ENCODE measurements at regions not wholly inside any gene's neighbourhood (a gene's known extent, or its start where the extent isn't known, plus 50 kb on each side); places are given as distances from the start of the nearest gene placed in this dataset.

- WGBS, 2 experiments (ENCODE audit: extremely low coverage in 1 of 2, insufficient coverage in 1 of 2, insufficient read length in 1 of 2, insufficient replicate concordance in 2 of 2, low coverage in 1 of 2, low lambda C conversion rate in 2 of 2, missing lambda C conversion rate in 1 of 2) = 86% methylated on average over 3 of the region's 3 CpGs; no CpG with 5 or more reads in 1 of the 2 experiments
- Histone ChIP-seq H2AFZ (ENCODE audit: low read length) (no peak overlapping the region), H3K4ac (replicated peaks; ENCODE audit: insufficient read length, low read depth, low read length) (no peak overlapping the region), H2BK15ac (ENCODE audit: low read length) (no peak overlapping the region), H2AK5ac (ENCODE audit: low read depth, low read length) (no peak overlapping the region), H4K5ac (ENCODE audit: insufficient read length, low read depth, low read length) (no peak overlapping the region), H3K23ac (ENCODE audit: insufficient read length) (no peak overlapping the region), H2BK120ac (replicated peaks; ENCODE audit: low read depth, low read length) (no peak overlapping the region), H2BK5ac (ENCODE audit: low read depth, low read length) (no peak overlapping the region), H3K56ac (replicated peaks; ENCODE audit: insufficient read length, low read depth, low read length) (no peak overlapping the region), H4K8ac (ENCODE audit: extremely low read depth, insufficient read depth, low read length) (no peak overlapping the region), H2BK12ac (ENCODE audit: low read depth, low read length) (no peak overlapping the region), H3K23me2 (ENCODE audit: low read depth, low read length) (no peaks in the 10 kb centered on the region; the same call in 1 of the 2 replicates), H3K14ac (ENCODE audit: insufficient read length) (no peak overlapping the region), H3K27me3 (replicated peaks in 1 of 4; ENCODE audit: control insufficient read depth in 3 of 4, extremely low read depth in 1 of 4, insufficient read depth in 3 of 4, low read length in 3 of 4) (no peaks in the 10 kb centered on the region), H2BK20ac (ENCODE audit: low read length) (no peak overlapping the region), H4K20me1 (replicated peaks in 1 of 2; ENCODE audit: control insufficient read depth in 1 of 2, insufficient read depth in 2 of 2, low read length in 2 of 2) (no peaks in the 10 kb centered on the region), H3K27ac (ENCODE audit: low read depth, low read length) (no peak overlapping the region), H3K4me2 (ENCODE audit: insufficient read depth in 1 of 2, low read depth in 2 of 2, low read length in 2 of 2) (no peak overlapping the region), H3K36me3 (ENCODE audit: control insufficient read depth in 2 of 4, insufficient read depth in 4 of 4, low read length in 3 of 4) (no peaks in the 10 kb centered on the region), H3K9me3 (ENCODE audit: insufficient read depth in 2 of 2, low read depth in 1 of 2, low read length in 1 of 2) (no peaks in the 10 kb centered on the region), H3K4me3 (ENCODE audit: extremely low read depth in 1 of 4, insufficient read depth in 2 of 4, low read depth in 3 of 4, low read length in 4 of 4) (no peak overlapping the region), H4K91ac (replicated peaks; ENCODE audit: insufficient read length, low read length) (no peak overlapping the region), H3K4me1 (replicated peaks in 1 of 4; ENCODE audit: control insufficient read depth in 3 of 4, insufficient read depth in 4 of 4, low read length in 3 of 4) (peaks cover 0 to 4% (median 2%) of the 10 kb centered on the region in 4 experiments; a peak in 2 of 7 replicates), H3K18ac (ENCODE audit: extremely low read depth, low read length) (no peak overlapping the region), H3K79me1 (ENCODE audit: low read depth, low read length) (no peaks in the 10 kb centered on the region), H3K9ac (replicated peaks in 1 of 4; ENCODE audit: extremely low read depth in 1 of 4, low read depth in 3 of 4, low read length in 3 of 4) (no peak overlapping the region), H3K79me2 (ENCODE audit: control insufficient read depth in 1 of 2, insufficient read depth in 2 of 2, low read length in 2 of 2) (no peaks in the 10 kb centered on the region)
- ChIA-PET POLR2A (ENCODE audit: partially characterized antibody) (no interaction called here), CTCF (ENCODE audit: partially characterized antibody) (interaction anchor here (0.9 to 4.2 kb wide), 13 partner anchors 9 to 211 kb away, joined by 3 to 23 read pairs (median 4); no protein-coding TSS in a partner anchor)
- no peak for FAIRE-seq
- no peak for DNase-seq (ENCODE audit: low read depth in 1 of 2, low spot score in 2 of 2)
- no peak for TF ChIP-seq BCL11A (IDR thresholded peaks at IDR 0.05; ENCODE audit: low read depth in 2 of 2, low read length in 2 of 2)
- TF ChIP-seq POU5F1 (IDR thresholded peaks at IDR 0.05; ENCODE audit: low read depth, low read length) = no peak
These were observed 107.6 kb downstream of the QRFPR start for GRCh38 chr4:121273191-121273590.
